RWPE2 (cell line): ENCODE measurements at regions not wholly inside any gene's neighbourhood (a gene's known extent, or its start where the extent isn't known, plus 50 kb on each side); places are given as distances from the start of the nearest gene placed in this dataset.

Source experiments
- ATAC-seq: fragments of 200-7000 bp; cut with Tn5 transposase; 3 replicates; pipeline ENCODE4 v1.9.1; 2021; ENCODE audit warnings: low read depth
- DNase-seq: peaks from one replicate; pipeline ENCODE4 v3.0.0-alpha.2; 2020; ENCODE audit warnings: low spot score
- H3K27ac ChIP-seq: fragments of 450-650 bp; 2 replicates; pipeline ENCODE4 v1.5.1; 2017; ENCODE audit warnings: mild to moderate bottlenecking; ENCODE audit not compliant: poor library complexity, severe bottlenecking
- H3K27me3 ChIP-seq: fragments of 250-450 bp; sonication (Bioruptor Pico); 2 replicates; pipeline ENCODE4 v1.5.1; 2021; ENCODE audit warnings: mild to moderate bottlenecking, moderate library complexity; ENCODE audit not compliant: insufficient read depth, poor library complexity, severe bottlenecking
- H3K36me3 ChIP-seq: fragments of 250-450 bp; sonication (Bioruptor Pico); 2 replicates; pipeline ENCODE4 v1.5.1; 2020; ENCODE audit warnings: low read depth, mild to moderate bottlenecking, moderate library complexity
- H3K4me1 ChIP-seq: fragments of 250-450 bp; sonication (Bioruptor Pico); 2 replicates; pipeline ENCODE4 v1.5.1; 2021; ENCODE audit warnings: mild to moderate bottlenecking, moderate library complexity; ENCODE audit not compliant: insufficient read depth, poor library complexity, severe bottlenecking
- H3K4me3 ChIP-seq: fragments of 250-450 bp; sonication (Bioruptor Pico); 2 replicates; pipeline ENCODE4 v1.5.1; 2021; ENCODE audit warnings: mild to moderate bottlenecking, moderate library complexity; ENCODE audit not compliant: severe bottlenecking
- H3K9me3 ChIP-seq: fragments of 250-450 bp; sonication (Bioruptor Pico); 2 replicates; pipeline ENCODE4 v1.5.1; 2021; ENCODE audit warnings: mild to moderate bottlenecking, moderate library complexity; ENCODE audit not compliant: severe bottlenecking
- CTCF ChIP-seq: fragments of 450-650 bp; IDR thresholded peaks from one replicate; pipeline ENCODE4 v1.5.1; 2017; ENCODE audit warnings: mild to moderate bottlenecking, moderate library complexity; ENCODE audit not compliant: poor library complexity, severe bottlenecking

GRCh38 chr6:88376197-88376596 is 210.1 kb upstream of the CNR1 start:
- H3K27ac ChIP-seq = peak overlapping the region; percentile 54
- TF ChIP-seq CTCF = no peak
- peaks cover 37% of the 10 kb centered on the region for H3K4me1 ChIP-seq
- H3K27me3 ChIP-seq = no peaks in the 10 kb centered on the region
- ATAC-seq (no peak), DNase-seq (no peak)
- no peak overlapping the region for H3K4me3 ChIP-seq
- H3K36me3 ChIP-seq = no peaks in the 10 kb centered on the region
- H3K9me3 ChIP-seq = no peaks in the 10 kb centered on the region

GRCh38 chr6:88374553-88374952 is 208.4 kb upstream of the CNR1 start:
- Histone ChIP-seq H3K4me3 (no peak overlapping the region), H3K9me3 (no peaks in the 10 kb centered on the region), H3K4me1 (peaks cover 21% of the 10 kb centered on the region), H3K27me3 (no peaks in the 10 kb centered on the region), H3K36me3 (no peaks in the 10 kb centered on the region), H3K27ac (no peak overlapping the region)
- DNase-seq (no peak), ATAC-seq (no peak)
- no peak for TF ChIP-seq CTCF

GRCh38 chr6:88371480-88371879 is 205.3 kb upstream of the CNR1 start:
- ATAC-seq = no peak
- no peak for TF ChIP-seq CTCF
- peaks cover 29% of the 10 kb centered on the region for H3K4me1 ChIP-seq
- no peak overlapping the region for H3K27ac ChIP-seq
- H3K36me3 ChIP-seq = no peaks in the 10 kb centered on the region
- no peaks in the 10 kb centered on the region for H3K9me3 ChIP-seq
- DNase-seq = no peak
- H3K4me3 ChIP-seq = no peak overlapping the region
- H3K27me3 ChIP-seq = no peaks in the 10 kb centered on the region

GRCh38 chr6:88370127-88370710 is 204.1 kb upstream of the CNR1 start:
- H3K4me1 ChIP-seq = peaks cover 25% of the 10 kb centered on the region
- DNase-seq (no peak), ATAC-seq (no peak)
- H3K27ac ChIP-seq = no peak overlapping the region
- H3K36me3 ChIP-seq = no peaks in the 10 kb centered on the region
- H3K4me3 ChIP-seq = no peak overlapping the region
- TF ChIP-seq CTCF = no peak
- no peaks in the 10 kb centered on the region for H3K27me3 ChIP-seq
- no peaks in the 10 kb centered on the region for H3K9me3 ChIP-seq

- Histone ChIP-seq H3K27me3 (no peaks in the 10 kb centered on the region), H3K27ac (no peak overlapping the region), H3K4me1 (peaks cover 30% of the 10 kb centered on the region), H3K36me3 (no peaks in the 10 kb centered on the region), H3K9me3 (no peaks in the 10 kb centered on the region), H3K4me3 (no peak overlapping the region)
- no peak for DNase-seq
- TF ChIP-seq CTCF = no peak
- ATAC-seq = no peak
Measured at GRCh38 chr6:88369262-88369661, 203.1 kb upstream of the CNR1 start.
